NT2/D1 (cell line): ENCODE measurements at regions not wholly inside any gene's neighbourhood (a gene's known extent, or its start where the extent isn't known, plus 50 kb on each side); places are given as distances from the start of the nearest gene placed in this dataset.

Experiments
- YY1 ChIP-seq: IDR thresholded peaks from 2 replicates; pipeline ENCODE4 v1.6.1; 2011; ENCODE audit not compliant: insufficient read length, insufficient read depth
- ZNF274 ChIP-seq: IDR thresholded peaks from 2 replicates; pipeline ENCODE4 v1.6.1; 2011; ENCODE audit warnings: mild to moderate bottlenecking, low read depth, low read length

DNA sequence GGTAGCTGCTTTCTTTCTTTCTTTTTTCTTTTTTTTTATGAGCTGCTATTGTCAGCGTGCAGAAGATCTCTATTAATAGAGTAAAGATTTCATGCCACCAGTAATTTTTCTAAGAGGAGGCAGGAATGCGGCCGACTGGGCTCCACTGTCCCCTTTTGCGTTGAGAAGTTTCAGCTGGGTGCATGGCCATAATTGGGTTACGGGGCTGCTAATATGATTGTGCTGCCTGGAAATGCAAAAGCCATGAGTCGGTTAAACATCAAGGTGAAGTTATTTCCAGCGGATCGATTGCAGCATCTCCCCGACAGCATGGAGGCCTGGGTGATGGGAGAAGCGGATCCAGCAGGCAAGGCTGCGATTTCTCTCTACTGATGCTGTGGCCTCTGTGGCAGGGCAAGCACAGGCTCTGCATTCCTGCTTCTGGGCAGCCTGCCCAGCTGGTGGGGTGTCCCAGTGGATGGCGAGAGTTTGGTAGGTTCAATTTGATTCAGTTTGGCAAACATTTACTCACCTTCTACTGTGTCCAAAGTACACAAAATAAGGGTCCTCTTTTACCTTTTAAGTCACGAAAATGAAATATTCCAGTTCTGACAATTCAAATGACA, 54.4 kb upstream of the PRMT8 start:
- TF ChIP-seq YY1, result no peak
- no peak for TF ChIP-seq ZNF274
